ENCODE measurements at regions not wholly inside any gene's neighbourhood (a gene's known extent, or its start where the extent isn't known, plus 50 kb on each side); places are given as distances from the start of the nearest gene placed in this dataset.

DNA sequence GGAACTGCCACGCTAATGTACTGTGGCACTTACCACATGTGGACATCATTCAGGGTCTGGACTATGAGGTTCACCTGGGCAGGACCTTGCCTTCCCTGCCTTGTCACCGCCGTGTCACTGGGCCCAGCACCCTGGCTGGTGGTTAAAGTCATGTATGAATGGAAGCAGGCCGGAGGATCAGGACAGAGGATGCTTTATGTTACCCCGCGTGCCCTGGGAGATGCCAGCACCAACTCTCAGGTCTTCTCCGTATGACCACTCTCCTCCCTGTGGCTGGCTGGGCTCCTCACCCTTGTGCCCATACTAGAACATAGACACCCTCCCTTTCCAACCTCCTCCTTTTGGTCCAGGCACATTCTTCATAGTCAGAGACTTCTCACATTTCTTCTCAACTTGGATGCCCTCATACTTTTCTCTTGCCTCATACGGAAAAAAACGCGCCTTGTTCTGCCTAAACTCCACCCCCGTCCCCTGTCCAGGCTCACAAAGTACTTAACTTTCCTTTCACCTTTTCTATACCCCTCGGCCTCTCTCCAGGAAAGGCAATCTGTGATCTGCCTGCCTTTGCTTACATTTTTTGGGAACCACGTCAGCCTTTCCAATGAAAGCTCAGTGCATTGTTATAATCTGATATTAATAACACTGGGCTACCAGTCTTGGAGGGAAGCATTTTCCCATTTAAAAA lies 240.0 kb downstream of the TEX36 start:
- Histone ChIP-seq H3K27ac (no peak overlapping the region), H3K9me3 (peaks cover 0 to 5% (median 0%) of the 10 kb centered on the region in 11 donors), H3K36me3 (no peaks in the 10 kb centered on the region), H3K27me3 (peaks cover 0 to 13% (median 0%) of the 10 kb centered on the region in 7 donors), H3K4me3 (no peak overlapping the region), H3K4me1 (no peaks in the 10 kb centered on the region)
- no peak for ATAC-seq
- TF ChIP-seq, protein P1, sequence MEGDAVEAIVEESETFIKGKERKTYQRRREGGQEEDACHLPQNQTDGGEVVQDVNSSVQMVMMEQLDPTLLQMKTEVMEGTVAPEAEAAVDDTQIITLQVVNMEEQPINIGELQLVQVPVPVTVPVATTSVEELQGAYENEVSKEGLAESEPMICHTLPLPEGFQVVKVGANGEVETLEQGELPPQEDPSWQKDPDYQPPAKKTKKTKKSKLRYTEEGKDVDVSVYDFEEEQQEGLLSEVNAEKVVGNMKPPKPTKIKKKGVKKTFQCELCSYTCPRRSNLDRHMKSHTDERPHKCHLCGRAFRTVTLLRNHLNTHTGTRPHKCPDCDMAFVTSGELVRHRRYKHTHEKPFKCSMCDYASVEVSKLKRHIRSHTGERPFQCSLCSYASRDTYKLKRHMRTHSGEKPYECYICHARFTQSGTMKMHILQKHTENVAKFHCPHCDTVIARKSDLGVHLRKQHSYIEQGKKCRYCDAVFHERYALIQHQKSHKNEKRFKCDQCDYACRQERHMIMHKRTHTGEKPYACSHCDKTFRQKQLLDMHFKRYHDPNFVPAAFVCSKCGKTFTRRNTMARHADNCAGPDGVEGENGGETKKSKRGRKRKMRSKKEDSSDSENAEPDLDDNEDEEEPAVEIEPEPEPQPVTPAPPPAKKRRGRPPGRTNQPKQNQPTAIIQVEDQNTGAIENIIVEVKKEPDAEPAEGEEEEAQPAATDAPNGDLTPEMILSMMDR (IDR thresholded peaks at IDR 0.05), result no peak
- WGBS, 2 donors, result 82 to 88% methylated on average over 13 of the region's 13 CpGs
- no peak for DNase-seq
- intact Hi-C loops (cut with DNase I), result no loop called here

- H3K4me3 ChIP-seq, result no peak overlapping the region
- no peak for DNase-seq
- H3K4me1 ChIP-seq, result no peaks in the 10 kb centered on the region
- intact Hi-C loops (cut with DNase I), result loop anchor here in 1 of 10 donors (1.0 kb wide), 1 partner anchor 17 kb away; no protein-coding TSS in a partner anchor
- no peaks in the 10 kb centered on the region for H3K36me3 ChIP-seq
- TF ChIP-seq, protein P1 (IDR thresholded peaks at IDR 0.05), result no peak
- ATAC-seq, result no peak
- H3K9me3 ChIP-seq, result peaks cover 0 to 5% (median 0%) of the 10 kb centered on the region in 11 donors
- no peak overlapping the region for H3K27ac ChIP-seq
- peaks cover 0 to 17% (median 0%) of the 10 kb centered on the region in 7 donors for H3K27me3 ChIP-seq
- WGBS, 2 donors, result 61 to 74% methylated on average over 4 of the region's 4 CpGs
Observed at GRCh38 chr10:125441151-125441550, 241.8 kb downstream of the TEX36 start.

- TF ChIP-seq, protein P1 (IDR thresholded peaks at IDR 0.05), result no peak
- intact Hi-C loops (cut with DNase I), result no loop called here
- ATAC-seq, result no peak
- no peak for DNase-seq
- Histone ChIP-seq H3K27ac (no peak overlapping the region), H3K36me3 (no peaks in the 10 kb centered on the region), H3K4me1 (no peaks in the 10 kb centered on the region), H3K27me3 (no peaks in the 10 kb centered on the region), H3K9me3 (peaks cover 0 to 26% (median 4%) of the 10 kb centered on the region in 11 donors), H3K4me3 (no peak overlapping the region)
- WGBS, 2 donors, result 65 to 85% methylated on average over 4 of the region's 4 CpGs
Observed at GRCh38 chr10:125431149-125431548, 251.8 kb downstream of the TEX36 start.

DNA sequence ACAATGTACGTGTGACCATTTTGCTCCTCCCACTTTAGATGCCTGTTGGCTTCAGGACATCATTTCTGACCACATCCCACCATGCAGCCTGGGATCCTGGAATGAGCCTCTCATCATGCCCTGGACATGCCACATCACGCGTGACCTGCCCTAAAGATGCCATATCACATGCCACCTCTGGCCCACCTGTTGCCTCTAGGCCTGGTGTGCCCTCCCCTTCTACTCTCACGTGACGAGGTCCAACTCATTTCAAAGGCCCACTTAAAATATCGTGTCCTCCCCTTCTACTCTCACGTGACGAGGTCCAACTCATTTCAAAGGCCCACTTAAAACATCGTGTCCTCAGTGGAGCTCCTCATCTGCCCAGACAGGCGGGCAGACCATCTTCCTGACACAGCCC lies 254.9 kb downstream of the TEX36 start:
- ATAC-seq, result no peak
- Histone ChIP-seq H3K9me3 (peaks cover 0 to 14% (median 0%) of the 10 kb centered on the region in 11 donors), H3K4me1 (no peaks in the 10 kb centered on the region), H3K4me3 (no peak overlapping the region), H3K27ac (no peak overlapping the region), H3K36me3 (no peaks in the 10 kb centered on the region), H3K27me3 (peaks cover 0 to 8% (median 0%) of the 10 kb centered on the region in 7 donors)
- TF ChIP-seq, protein P1 (IDR thresholded peaks at IDR 0.05), result no peak
- intact Hi-C loops (cut with DNase I), result no loop called here
- 86 to 87% methylated on average over 9 to 10 of the region's 10 CpGs for WGBS, 2 donors
- no peak for DNase-seq
